ENCODE measurements at regions not wholly inside any gene's neighbourhood (a gene's known extent, or its start where the extent isn't known, plus 50 kb on each side); places are given as distances from the start of the nearest gene placed in this dataset.

GRCh38 chr2:226678422-226678821 lies 121.2 kb downstream of the IRS1 start:
- TF ChIP-seq CTCF (IDR thresholded peaks at IDR 0.05; ENCODE audit: insufficient read depth, low read length, poor library complexity, severe bottlenecking), result no peak
- TF ChIP-seq EZH2phosphoT487 (conservative IDR thresholded peaks at IDR 0.05; ENCODE audit: low read length), result no peak
